Ascending aorta (tissue), 2 donors: ENCODE measurements at regions not wholly inside any gene's neighbourhood (a gene's known extent, or its start where the extent isn't known, plus 50 kb on each side); places are given as distances from the start of the nearest gene placed in this dataset.

ENCODE experiments used
- DNase-seq, 2 donors: peaks; one replicate each; pipeline ENCODE4 v3.0.0-alpha.2; 2019; ENCODE audit warnings: low spot score in 2 of 2
- H3K27ac ChIP-seq, 2 donors: fragments of 200-600 bp; sonication (generic); one replicate each; pipeline ENCODE4 v1.5.1; 2016 to 2017; ENCODE audit warnings: mild to moderate bottlenecking in 1 of 2
- H3K27me3 ChIP-seq: fragments of 200-600 bp; sonication (generic); one replicate; pipeline ENCODE4 v1.5.1; 2017
- H3K36me3 ChIP-seq, 2 donors: fragments of 200-600 bp; sonication (generic); one replicate each; pipeline ENCODE4 v1.5.1; 2016
- H3K4me1 ChIP-seq, 2 donors: fragments of 200-600 bp; sonication (generic); one replicate each; pipeline ENCODE4 v1.5.1; 2016 to 2017; ENCODE audit warnings: mild to moderate bottlenecking in 1 of 2
- H3K4me3 ChIP-seq, 2 donors: fragments of 200-600 bp; sonication (generic); one replicate each; pipeline ENCODE4 v1.5.1; 2016 to 2017; ENCODE audit warnings: mild to moderate bottlenecking in 1 of 2
- H3K9me3 ChIP-seq, 2 donors: fragments of 200-600 bp; sonication (generic); one replicate each; pipeline ENCODE4 v1.5.1; 2016
- intact Hi-C: fragments of 100-400 bp; cut with DNase I; formaldehyde crosslinking; loops from one replicate; pipeline ENCODE4 v1.15.1; 2023
- TF ChIP-seq, protein P1 (sequence below), 3 experiments: fragments of 200-600 bp in 2 of 3; fragments of 450-650 bp in 1 of 3; sonication (generic) in 2 of 3; IDR thresholded peaks; one replicate each; pipeline ENCODE4 v1.5.1; 2016 to 2019; ENCODE audit warnings: antibody characterized with exemption in 3 of 3, mild to moderate bottlenecking in 1 of 3, moderate library complexity in 1 of 3

DNA sequence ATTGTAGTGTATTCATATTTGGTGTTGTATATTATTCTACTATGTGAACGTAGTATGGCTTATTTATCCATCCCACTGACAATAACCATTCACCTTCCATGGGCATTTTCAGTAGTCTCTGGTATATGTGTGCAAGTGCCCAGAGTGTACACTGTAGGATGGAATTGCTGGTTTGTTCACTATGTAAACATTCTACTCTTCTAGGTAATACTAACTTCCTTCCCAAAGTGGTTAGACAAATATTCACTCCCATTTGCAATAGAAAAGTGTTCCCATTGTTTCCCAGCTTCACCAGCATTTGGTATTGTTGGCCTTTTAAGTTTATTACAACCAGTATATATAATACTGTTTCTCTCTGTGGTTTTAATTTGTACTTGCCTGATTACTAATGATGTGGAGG, 153.7 kb downstream of the C7orf25 start:
- Histone ChIP-seq H3K9me3 (no peaks in the 10 kb centered on the region), H3K4me1 (no peaks in the 10 kb centered on the region), H3K36me3 (no peaks in the 10 kb centered on the region), H3K4me3 (no peak overlapping the region), H3K27me3 (no peaks in the 10 kb centered on the region), H3K27ac (no peak overlapping the region)
- no peak for DNase-seq
- TF ChIP-seq, protein P1, sequence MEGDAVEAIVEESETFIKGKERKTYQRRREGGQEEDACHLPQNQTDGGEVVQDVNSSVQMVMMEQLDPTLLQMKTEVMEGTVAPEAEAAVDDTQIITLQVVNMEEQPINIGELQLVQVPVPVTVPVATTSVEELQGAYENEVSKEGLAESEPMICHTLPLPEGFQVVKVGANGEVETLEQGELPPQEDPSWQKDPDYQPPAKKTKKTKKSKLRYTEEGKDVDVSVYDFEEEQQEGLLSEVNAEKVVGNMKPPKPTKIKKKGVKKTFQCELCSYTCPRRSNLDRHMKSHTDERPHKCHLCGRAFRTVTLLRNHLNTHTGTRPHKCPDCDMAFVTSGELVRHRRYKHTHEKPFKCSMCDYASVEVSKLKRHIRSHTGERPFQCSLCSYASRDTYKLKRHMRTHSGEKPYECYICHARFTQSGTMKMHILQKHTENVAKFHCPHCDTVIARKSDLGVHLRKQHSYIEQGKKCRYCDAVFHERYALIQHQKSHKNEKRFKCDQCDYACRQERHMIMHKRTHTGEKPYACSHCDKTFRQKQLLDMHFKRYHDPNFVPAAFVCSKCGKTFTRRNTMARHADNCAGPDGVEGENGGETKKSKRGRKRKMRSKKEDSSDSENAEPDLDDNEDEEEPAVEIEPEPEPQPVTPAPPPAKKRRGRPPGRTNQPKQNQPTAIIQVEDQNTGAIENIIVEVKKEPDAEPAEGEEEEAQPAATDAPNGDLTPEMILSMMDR (IDR thresholded peaks at IDR 0.05): no peak
- intact Hi-C loops: no loop called here

DNA sequence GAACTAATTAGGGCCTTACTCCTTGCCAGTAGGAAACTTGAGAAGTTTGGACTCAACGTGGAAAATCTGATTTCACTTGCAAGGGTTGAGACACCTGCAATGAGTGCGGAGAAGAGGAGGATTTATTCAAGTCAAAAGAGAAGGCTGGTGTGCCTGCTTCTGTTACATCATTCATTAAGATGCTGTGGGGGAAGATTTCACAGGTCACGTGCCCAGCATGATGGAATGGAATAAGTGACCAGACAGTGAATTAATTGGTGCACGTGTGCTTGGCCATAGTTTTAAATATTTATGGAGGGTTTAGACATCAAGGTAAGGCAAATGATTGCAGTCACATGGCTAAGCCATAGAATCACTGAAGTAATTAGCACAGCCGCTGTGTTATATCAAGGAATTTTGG, 155.0 kb downstream of the C7orf25 start:
- Histone ChIP-seq H3K36me3 (no peaks in the 10 kb centered on the region), H3K4me1 (no peaks in the 10 kb centered on the region), H3K27ac (no peak overlapping the region), H3K27me3 (no peaks in the 10 kb centered on the region), H3K9me3 (no peaks in the 10 kb centered on the region), H3K4me3 (no peak overlapping the region)
- no peak for DNase-seq
- intact Hi-C loops: no loop called here
- TF ChIP-seq, protein P1 (IDR thresholded peaks at IDR 0.05): no peak

DNA sequence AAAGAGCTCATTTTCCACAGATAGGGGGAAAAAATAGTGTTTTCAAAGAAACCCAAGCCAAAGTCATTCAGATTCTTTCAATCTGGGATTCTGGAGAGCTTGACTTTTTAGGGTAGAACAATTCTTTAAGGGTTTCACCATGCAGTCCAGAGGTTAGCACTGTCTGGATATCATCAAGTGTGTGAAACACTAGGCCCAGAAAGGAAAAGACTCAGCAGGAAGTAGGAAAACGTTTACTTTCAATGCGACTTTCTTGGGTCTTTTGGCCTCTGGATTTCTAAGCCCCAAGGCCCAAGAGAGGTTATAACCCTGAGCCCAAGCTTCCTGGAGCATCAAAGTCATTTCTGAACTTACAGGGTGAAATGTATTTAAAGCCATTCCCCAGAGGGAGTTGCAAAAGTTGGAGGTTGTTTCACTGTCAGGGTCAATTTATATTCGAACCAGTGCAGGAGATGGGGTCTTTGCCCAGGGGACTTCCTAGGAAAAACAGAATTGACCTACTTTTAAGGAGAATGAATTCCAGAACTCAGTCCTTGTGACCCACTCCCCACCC, 158.0 kb downstream of the C7orf25 start:
- DNase-seq: no peak
- TF ChIP-seq, protein P1 (IDR thresholded peaks at IDR 0.05): no peak
- H3K27me3 ChIP-seq: no peaks in the 10 kb centered on the region
- no peaks in the 10 kb centered on the region for H3K9me3 ChIP-seq
- no peaks in the 10 kb centered on the region for H3K4me1 ChIP-seq
- H3K36me3 ChIP-seq: no peaks in the 10 kb centered on the region
- H3K27ac ChIP-seq: no peak overlapping the region
- intact Hi-C loops: no loop called here
- no peak overlapping the region for H3K4me3 ChIP-seq

DNA sequence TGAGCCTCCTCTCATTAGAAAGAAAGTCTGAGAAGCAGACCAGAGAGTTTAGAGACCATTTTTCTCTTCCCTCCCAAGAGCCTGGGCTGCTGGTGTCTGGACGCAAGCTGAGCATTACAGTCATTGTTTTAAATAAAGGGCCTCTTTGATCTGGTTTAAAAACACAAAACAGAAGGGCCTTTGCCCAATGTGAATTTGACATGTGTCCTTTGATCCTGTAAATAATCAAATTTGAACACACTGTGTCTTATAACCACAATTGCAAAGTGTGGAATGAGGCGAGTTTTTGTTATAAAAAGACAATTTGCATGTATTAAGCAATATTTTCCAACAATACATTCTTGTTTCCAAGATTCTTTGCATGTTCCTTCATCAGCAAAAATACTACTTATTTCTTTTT, 158.5 kb downstream of the C7orf25 start:
- intact Hi-C loops: no loop called here

DNA sequence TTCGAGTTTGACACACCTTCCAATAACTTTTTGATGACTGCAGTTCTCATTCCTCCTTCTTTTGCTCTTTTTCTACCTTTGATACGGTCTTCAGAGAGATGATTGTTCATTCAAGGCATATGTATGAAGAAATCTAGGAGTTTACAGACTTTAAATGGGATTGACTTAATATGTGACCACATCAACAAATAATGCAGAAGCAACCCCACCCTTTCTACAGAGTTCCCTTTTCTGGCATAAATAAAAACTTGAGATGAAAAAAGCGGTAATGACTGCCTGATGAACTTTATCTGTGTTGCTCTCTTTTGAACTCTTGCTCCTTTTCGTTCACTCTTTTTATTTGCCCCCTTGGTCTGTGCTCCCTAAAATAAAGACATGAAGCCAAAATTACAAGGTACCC, 161.7 kb downstream of the C7orf25 start:
- no peaks in the 10 kb centered on the region for H3K9me3 ChIP-seq
- H3K4me1 ChIP-seq: peaks cover 0 to 6% of the 10 kb centered on the region in 2 donors
- no peak for DNase-seq
- no peak overlapping the region for H3K27ac ChIP-seq
- H3K36me3 ChIP-seq: no peaks in the 10 kb centered on the region
- H3K4me3 ChIP-seq: no peak overlapping the region
- TF ChIP-seq, protein P1 (IDR thresholded peaks at IDR 0.05): no peak
- no peaks in the 10 kb centered on the region for H3K27me3 ChIP-seq
- intact Hi-C loops: no loop called here

More for the DNA sequence above, 158.5 kb downstream of the C7orf25 start:
- no peaks in the 10 kb centered on the region for H3K4me1 ChIP-seq
- H3K4me3 ChIP-seq: no peak overlapping the region
- no peak overlapping the region for H3K27ac ChIP-seq
- no peaks in the 10 kb centered on the region for H3K36me3 ChIP-seq
- TF ChIP-seq, protein P1 (IDR thresholded peaks at IDR 0.05): no peak
- H3K27me3 ChIP-seq: no peaks in the 10 kb centered on the region
- H3K9me3 ChIP-seq: no peaks in the 10 kb centered on the region
- DNase-seq: no peak

DNA sequence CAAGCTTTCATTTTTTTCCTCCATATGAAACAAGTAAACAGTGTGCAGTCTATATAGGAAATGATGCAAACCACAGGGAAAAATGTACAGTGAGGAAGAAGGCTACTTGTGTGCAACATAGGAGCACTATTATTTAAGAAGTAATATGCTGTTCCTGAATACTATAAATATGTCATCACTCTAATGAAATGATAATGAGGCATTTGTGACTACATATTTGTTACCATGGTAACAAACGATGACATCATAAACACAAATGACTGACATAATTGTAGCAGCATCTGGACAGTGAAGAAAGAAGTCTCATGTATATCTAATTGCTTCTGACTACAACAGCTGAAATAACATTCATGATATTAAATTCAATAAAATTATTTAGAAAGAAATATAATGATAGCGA, 164.8 kb downstream of the C7orf25 start:
- Histone ChIP-seq H3K27ac (no peak overlapping the region), H3K27me3 (no peaks in the 10 kb centered on the region), H3K36me3 (no peaks in the 10 kb centered on the region), H3K4me3 (no peak overlapping the region), H3K4me1 (peaks cover 0 to 9% of the 10 kb centered on the region in 2 donors), H3K9me3 (no peaks in the 10 kb centered on the region)
- TF ChIP-seq, protein P1 (IDR thresholded peaks at IDR 0.05): no peak
- intact Hi-C loops: no loop called here
- DNase-seq: no peak
